Kidney (tissue), 13 donors: ENCODE measurements at regions not wholly inside any gene's neighbourhood (a gene's known extent, or its start where the extent isn't known, plus 50 kb on each side); places are given as distances from the start of the nearest gene placed in this dataset.
A peak's percentile ranks its signal among the peaks of the same experiment; 100 is the strongest.

Source experiments
- DNase-seq, 5 donors: peaks; one replicate each; pipeline ENCODE4 v3.0.0-alpha.2; 2013 to 2020
- FAIRE-seq: peaks from 2 replicates; lab custom pipeline; 2012; peaks lifted over from hg19 to GRCh38; lab: Jason Lieb, UNC
- H3K27ac ChIP-seq, 2 donors: one replicate each; pipeline ENCODE4 v1.7.0; 2013; ENCODE audit warnings: low read depth in 2 of 2, low read length in 2 of 2, inconsistent platforms in 1 of 2
- H3K27me3 ChIP-seq: one replicate; pipeline ENCODE4 v1.7.1; 2013; ENCODE audit warnings: low read length, inconsistent platforms; ENCODE audit not compliant: control insufficient read depth, insufficient read depth
- H3K36me3 ChIP-seq, 3 donors: one replicate each; pipeline versions ENCODE4 v1.7.0 to v1.7.1; 2013; ENCODE audit warnings: low read length in 3 of 3, control low read depth in 1 of 3, inconsistent platforms in 1 of 3; ENCODE audit not compliant: insufficient read depth in 3 of 3, control insufficient read depth in 2 of 3
- H3K4me1 ChIP-seq, 3 donors: one replicate each; pipeline versions ENCODE4 v1.7.0 to v1.7.1; 2013; ENCODE audit warnings: low read length in 3 of 3, inconsistent platforms in 1 of 3, low read depth in 1 of 3; ENCODE audit not compliant: control insufficient read depth in 2 of 3, insufficient read depth in 2 of 3
- H3K4me3 ChIP-seq, 3 donors: one replicate each; pipeline versions ENCODE4 v1.7.0 to v1.8.1; 2013; ENCODE audit warnings: low read length in 3 of 3, control low read depth in 1 of 3, inconsistent platforms in 1 of 3
- H3K9ac ChIP-seq, 3 donors: one replicate each; pipeline versions ENCODE4 v1.7.0 to v1.7.1; 2013; ENCODE audit warnings: low read length in 3 of 3, control low read depth in 1 of 3, inconsistent platforms in 1 of 3
- H3K9me3 ChIP-seq, 3 donors: one replicate each; pipeline versions ENCODE4 v1.7.0 to v1.7.1; 2013; ENCODE audit warnings: low read length in 3 of 3, control low read depth in 1 of 3, inconsistent platforms in 1 of 3; ENCODE audit not compliant: control insufficient read depth in 2 of 3, insufficient read depth in 1 of 3
- intact Hi-C: fragments of 100-400 bp; cut with DNase I; formaldehyde crosslinking; loops from one replicate; pipeline ENCODE4 v1.11.1; 2022
- TF ChIP-seq, protein P1 (sequence below): IDR thresholded peaks from 3 replicates; pipeline ENCODE4 v1.5.1; 2012; ENCODE audit warnings: mild to moderate bottlenecking, moderate library complexity, borderline replicate concordance; ENCODE audit not compliant: insufficient read depth; ENCODE audit errors: extremely low read depth
- donor health status: control.
- donor health status: control.
- donor health status: control.
- donor health status: control.
- donor health status: control.
- donor health status: DM: yes; HTN: yes; CAD: no.
- donor health status: Normal renal cell carcinoma (clear cell type).

DNA sequence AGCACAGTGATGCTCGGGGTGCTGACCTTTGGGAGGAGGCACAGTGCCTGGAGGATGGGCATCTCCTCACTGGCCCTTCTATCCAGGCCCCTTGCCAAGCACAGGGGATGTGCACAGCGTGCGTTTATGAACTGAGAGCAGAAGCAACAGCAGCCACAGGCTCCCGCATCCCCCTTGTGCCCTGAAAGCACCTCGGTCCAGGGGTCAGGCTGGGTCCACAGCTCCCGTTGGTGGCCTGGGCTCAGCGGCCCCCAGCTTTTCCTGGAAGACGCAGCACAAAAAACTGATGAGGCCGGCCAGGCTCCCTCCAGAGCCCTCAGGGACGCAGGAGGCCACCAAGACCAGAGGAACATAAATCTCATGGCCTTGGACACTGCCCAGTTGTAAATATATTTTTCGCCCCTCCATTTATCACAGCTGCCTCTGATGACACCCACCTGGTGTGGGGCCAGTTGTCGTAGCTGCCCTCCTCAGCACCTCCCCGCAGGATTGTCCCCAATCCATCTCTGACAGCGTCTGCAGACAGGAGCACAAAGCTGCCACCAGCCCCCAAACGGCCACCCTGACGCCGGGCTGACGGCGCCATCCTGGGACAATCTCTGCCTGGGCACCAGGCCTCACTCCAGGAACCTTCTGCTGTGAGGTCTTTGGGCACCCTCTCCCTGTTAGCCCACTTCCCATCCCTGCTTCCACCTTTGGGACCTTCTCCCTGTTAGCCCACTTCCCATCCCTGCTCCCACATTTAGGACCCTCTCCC, 203.1 kb downstream of the BRD1 start:
- FAIRE-seq: no peak
- Histone ChIP-seq H3K9ac (no peak overlapping the region), H3K9me3 (no peaks in the 10 kb centered on the region), H3K27me3 (no peaks in the 10 kb centered on the region), H3K4me3 (no peak overlapping the region), H3K4me1 (no peaks in the 10 kb centered on the region), H3K27ac (no peak overlapping the region), H3K36me3 (no peaks in the 10 kb centered on the region)
- intact Hi-C loops: no loop called here
- TF ChIP-seq, protein P1, sequence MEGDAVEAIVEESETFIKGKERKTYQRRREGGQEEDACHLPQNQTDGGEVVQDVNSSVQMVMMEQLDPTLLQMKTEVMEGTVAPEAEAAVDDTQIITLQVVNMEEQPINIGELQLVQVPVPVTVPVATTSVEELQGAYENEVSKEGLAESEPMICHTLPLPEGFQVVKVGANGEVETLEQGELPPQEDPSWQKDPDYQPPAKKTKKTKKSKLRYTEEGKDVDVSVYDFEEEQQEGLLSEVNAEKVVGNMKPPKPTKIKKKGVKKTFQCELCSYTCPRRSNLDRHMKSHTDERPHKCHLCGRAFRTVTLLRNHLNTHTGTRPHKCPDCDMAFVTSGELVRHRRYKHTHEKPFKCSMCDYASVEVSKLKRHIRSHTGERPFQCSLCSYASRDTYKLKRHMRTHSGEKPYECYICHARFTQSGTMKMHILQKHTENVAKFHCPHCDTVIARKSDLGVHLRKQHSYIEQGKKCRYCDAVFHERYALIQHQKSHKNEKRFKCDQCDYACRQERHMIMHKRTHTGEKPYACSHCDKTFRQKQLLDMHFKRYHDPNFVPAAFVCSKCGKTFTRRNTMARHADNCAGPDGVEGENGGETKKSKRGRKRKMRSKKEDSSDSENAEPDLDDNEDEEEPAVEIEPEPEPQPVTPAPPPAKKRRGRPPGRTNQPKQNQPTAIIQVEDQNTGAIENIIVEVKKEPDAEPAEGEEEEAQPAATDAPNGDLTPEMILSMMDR: no peak
- peak in 2 of 5 donors; percentile 7 to 52 for DNase-seq

- Histone ChIP-seq H3K9ac (no peak overlapping the region), H3K27me3 (no peaks in the 10 kb centered on the region), H3K9me3 (no peaks in the 10 kb centered on the region), H3K27ac (no peak overlapping the region), H3K4me3 (no peak overlapping the region), H3K36me3 (no peaks in the 10 kb centered on the region), H3K4me1 (no peaks in the 10 kb centered on the region)
- TF ChIP-seq, protein P1: no peak
- intact Hi-C loops: no loop called here
- DNase-seq (no peak), FAIRE-seq (no peak)
Observed at GRCh38 chr22:49623715-49624114, 204.0 kb downstream of the BRD1 start.

GRCh38 chr22:49623176-49623575, 204.5 kb downstream of the BRD1 start:
- Histone ChIP-seq H3K36me3 (no peaks in the 10 kb centered on the region), H3K9ac (no peak overlapping the region), H3K4me3 (no peak overlapping the region), H3K27ac (no peak overlapping the region), H3K9me3 (no peaks in the 10 kb centered on the region), H3K4me1 (no peaks in the 10 kb centered on the region), H3K27me3 (no peaks in the 10 kb centered on the region)
- no peak for FAIRE-seq
- intact Hi-C loops: no loop called here
- TF ChIP-seq, protein P1: no peak
- DNase-seq: peak in 1 of 5 donors; percentile 57
